Thyroid gland (tissue), 4 donors: ENCODE measurements at regions not wholly inside any gene's neighbourhood (a gene's known extent, or its start where the extent isn't known, plus 50 kb on each side); places are given as distances from the start of the nearest gene placed in this dataset.

Experiments
- POLR2A ChIP-seq, 2 donors: fragments of 450-650 bp; IDR thresholded peaks; one replicate each; pipeline ENCODE4 v1.6.1; 2017; ENCODE audit warnings: antibody characterized with exemption in 2 of 2, mild to moderate bottlenecking in 2 of 2, moderate library complexity in 1 of 2
- TF ChIP-seq, protein P1 (sequence below), 6 experiments: fragments of 200-600 bp in 3 of 6; fragments of 450-650 bp in 3 of 6; sonication (generic) in 3 of 6; IDR thresholded peaks; one replicate each; pipeline ENCODE4 v1.5.1; 2016 to 2019; ENCODE audit warnings: antibody characterized with exemption in 6 of 6, mild to moderate bottlenecking in 2 of 6, inconsistent platforms in 1 of 6, moderate library complexity in 1 of 6

DNA sequence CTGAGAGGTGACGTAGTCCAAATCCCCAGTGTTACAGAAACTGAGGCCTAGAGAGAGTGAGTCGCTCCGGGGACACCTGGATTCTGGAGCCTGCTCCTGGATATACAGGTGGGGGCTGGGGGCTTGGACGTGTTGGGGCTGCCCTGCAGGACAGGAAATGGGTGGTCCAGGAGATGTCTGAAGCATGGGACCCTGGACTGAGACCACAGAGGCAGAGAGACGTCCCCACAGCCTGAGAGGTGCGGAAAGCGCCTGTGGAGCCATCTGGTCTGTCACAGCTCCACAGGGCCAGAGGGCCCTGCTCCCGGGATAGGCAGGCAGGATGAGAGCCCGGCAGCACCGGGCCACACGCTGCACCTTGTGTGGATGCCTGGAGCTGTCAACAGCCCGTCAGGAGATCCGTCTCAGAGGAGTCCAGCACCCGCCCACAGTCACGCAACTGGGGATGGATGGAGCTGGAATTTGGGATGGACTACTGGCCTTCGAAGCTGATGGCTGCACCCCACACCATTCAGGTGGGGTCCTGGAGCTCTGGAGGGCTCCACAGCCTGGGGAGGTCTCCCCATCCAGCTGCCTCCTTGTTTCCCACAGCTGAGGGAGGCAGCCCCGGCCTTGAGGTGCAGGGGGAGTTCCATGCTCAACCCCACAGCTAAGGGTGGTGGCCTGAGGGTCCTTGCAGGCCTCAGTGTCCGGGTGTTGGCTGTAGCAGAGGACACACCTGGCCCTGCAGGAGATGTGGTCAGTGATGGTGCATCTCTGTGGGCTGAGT lies 303.0 kb downstream of the NDUFA10 start:
- no peak for TF ChIP-seq POLR2A (IDR thresholded peaks at IDR 0.05)
- TF ChIP-seq, protein P1, sequence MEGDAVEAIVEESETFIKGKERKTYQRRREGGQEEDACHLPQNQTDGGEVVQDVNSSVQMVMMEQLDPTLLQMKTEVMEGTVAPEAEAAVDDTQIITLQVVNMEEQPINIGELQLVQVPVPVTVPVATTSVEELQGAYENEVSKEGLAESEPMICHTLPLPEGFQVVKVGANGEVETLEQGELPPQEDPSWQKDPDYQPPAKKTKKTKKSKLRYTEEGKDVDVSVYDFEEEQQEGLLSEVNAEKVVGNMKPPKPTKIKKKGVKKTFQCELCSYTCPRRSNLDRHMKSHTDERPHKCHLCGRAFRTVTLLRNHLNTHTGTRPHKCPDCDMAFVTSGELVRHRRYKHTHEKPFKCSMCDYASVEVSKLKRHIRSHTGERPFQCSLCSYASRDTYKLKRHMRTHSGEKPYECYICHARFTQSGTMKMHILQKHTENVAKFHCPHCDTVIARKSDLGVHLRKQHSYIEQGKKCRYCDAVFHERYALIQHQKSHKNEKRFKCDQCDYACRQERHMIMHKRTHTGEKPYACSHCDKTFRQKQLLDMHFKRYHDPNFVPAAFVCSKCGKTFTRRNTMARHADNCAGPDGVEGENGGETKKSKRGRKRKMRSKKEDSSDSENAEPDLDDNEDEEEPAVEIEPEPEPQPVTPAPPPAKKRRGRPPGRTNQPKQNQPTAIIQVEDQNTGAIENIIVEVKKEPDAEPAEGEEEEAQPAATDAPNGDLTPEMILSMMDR (IDR thresholded peaks at IDR 0.05): no peak
